SKM-1 (cell line): ENCODE measurements at regions not wholly inside any gene's neighbourhood (a gene's known extent, or its start where the extent isn't known, plus 50 kb on each side); places are given as distances from the start of the nearest gene placed in this dataset.

ENCODE experiments used
- DNase-seq: peaks from one replicate; lab custom pipeline; 2025; ENCODE audit not compliant: unreplicated experiment; lab: John Stamatoyannopoulos, UW

DNA sequence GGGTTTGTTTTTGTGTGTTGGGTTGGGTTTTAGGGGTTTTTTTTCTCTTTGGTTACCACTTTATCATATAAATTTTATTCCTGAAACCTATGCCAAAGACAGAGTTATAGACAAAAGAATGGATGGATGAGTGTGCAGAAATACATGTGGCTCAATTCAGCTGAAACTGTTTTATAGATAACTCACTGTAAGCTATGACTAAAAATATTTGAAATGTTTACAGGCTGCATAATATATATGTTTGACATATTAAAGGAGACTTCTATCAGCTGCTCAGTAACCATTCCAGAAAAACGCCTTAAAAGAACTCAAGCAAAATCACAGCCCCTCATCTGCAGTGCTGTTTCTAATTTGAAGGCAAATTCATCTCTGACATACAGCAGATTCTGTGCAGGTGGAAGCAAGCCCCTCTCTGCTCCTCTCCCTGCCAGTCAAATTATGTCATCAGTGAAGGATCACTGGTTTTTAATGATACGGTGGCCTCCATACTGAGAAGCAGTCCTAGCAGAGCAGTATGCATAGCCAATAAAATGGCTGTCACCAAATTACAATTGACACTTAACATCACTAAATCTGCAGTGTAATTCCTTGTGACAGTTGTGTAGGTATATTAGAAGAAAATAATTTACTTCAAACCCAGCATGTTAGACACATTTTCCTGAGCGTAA lies 301.6 kb downstream of the NR2F1-AS1 start:
- DNase-seq = no peak

DNA sequence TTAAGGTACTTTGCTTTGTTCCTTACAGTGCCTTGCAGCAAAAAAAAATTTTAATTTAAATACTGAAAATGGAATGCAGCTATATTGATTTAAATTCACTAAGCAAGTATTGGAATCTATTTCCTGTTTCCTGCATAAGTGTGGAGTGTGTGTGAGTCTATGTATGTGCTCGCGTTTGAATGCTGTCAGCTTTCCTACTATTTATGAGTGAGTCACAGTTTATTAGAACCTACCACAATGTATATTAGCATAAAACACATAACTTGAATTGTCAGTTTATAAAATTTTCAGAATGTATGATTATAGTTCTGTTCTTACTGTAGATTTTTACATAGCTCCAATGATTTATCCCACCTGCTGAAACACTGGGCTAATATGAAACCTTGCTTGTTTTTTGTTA lies 302.1 kb downstream of the NR2F1-AS1 start:
- no peak for DNase-seq

DNA sequence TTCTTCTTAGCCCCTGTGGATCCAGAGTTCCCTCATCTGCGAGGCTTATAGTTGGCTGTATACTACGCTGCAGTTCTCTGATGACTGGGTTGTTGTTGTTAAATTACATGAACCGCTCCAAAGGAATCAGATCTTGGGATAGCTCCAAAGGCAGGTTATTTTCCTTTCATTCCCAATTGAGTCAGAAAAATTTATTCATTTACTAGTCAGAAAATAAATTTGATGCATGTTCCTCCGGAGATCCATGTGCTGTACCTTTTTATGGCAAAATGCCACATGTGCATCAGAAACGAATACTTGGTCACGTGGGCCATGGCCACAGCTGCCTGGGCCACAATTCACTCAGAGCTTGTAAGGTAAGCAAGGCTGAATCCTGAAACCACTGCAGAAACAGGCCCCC lies 304.0 kb downstream of the NR2F1-AS1 start:
- DNase-seq = no peak

DNA sequence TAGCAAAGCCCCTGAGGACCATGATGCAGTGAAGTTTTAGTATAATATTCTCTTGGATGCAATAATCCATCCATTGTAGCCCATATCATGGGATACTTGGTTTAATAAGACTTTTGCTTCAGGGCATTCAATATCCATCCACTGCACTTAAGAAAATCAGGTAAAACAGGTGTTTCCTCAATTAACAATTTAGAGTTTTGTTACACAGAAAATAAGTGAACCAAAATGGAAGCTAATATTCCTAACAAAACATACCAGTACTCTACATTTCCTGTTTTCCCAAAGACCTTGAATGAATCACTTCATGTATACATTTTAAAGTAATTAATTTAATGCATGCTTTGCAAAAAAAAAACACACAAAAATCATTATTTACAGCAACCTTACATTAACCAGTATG lies 305.6 kb downstream of the NR2F1-AS1 start:
- no peak for DNase-seq

DNA sequence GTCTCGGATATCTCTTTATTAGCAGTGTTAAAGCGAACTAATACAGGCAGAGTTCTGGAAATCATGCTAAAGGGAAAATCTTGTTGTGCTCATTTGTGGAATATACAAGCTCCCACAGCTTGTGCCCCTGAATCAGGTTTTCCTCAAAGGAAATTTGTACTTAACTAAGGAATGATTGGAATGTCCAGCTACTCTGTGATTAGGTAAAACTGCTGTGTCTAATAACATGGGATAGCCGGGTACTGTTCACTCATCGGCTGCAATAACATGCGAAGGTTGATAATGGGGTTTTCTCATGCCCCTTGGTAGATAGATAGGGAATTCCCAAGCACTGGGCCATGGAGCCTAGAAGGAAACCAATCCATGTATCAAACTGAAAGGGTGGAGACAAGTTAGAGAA lies 306.7 kb downstream of the NR2F1-AS1 start:
- DNase-seq = no peak

DNA sequence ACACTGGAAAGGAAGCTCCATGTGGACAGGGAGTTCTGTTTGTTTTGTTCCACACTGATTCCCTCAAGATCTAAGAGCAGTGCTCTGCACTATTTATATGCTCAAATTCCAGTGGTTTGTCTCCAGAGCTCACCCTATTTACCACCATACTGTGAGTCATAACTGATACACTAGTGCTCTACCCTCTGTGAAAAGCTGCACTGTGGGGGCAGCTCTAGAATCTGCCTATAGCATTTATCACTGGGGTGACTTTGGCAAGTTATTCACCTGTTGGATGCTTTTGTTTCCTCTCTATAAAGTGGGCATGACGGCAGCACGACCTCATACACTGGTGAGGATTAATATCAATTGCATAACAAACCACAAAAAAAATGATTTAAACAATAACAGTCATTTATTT lies 307.8 kb downstream of the NR2F1-AS1 start:
- DNase-seq = no peak

DNA sequence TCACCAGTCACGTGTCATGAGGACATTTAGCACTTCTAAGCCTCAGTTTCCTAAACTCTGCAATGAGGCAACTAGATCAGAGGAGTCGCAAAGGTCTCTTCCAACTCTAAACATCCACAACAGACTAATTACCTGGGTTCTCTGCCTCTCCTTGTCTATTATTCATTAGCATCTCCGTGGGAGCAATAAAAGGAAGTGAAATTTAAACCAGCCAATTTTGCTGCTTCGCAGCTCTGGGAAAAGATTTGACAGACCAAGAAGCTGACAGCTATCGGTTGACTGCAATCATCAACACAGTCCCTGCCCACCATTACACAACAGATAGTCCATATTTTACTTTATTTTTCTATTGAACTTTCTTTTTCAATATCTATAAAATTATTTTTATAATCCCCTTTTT lies 308.9 kb downstream of the NR2F1-AS1 start:
- no peak for DNase-seq

DNA sequence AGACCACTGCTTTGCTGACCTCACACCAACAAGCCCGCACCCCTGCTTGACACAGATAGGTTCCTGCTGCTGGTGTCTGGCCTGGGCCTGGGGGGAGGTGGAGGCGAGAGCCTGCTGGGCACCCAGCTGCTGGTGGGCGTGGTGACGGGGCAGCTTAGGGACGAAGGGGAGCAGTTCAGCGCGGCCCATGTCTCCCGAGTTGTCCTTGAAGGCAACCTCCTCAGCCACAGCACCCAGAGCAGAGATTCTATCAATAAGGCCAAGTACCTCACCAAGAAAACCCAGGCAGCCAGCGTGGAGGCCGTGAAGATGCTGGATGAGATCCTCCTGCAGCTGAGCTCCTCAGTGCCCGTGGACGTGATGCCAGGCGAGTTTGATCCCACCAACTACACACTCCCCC lies 313.3 kb downstream of the NR2F1-AS1 start:
- no peak for DNase-seq

DNA sequence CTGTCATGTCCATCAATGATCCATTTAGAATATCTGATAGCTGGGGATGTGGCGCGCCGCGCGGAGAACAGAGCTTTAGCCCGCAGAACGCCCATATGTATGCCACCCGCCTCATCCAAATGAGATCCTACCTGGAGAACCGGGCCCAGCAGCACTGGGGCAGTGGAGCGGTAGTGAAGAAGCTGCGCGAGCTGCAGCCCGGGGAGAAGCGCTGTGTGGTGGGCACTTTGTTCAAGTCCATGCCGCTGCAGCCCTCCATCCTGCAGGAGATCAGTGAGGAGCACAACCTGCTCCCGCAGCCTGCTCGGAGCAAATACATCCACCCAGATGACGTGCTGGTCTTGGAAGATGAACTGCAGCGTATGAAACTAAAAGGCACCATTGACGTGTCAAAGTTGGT lies 313.7 kb downstream of the NR2F1-AS1 start:
- DNase-seq = no peak

DNA sequence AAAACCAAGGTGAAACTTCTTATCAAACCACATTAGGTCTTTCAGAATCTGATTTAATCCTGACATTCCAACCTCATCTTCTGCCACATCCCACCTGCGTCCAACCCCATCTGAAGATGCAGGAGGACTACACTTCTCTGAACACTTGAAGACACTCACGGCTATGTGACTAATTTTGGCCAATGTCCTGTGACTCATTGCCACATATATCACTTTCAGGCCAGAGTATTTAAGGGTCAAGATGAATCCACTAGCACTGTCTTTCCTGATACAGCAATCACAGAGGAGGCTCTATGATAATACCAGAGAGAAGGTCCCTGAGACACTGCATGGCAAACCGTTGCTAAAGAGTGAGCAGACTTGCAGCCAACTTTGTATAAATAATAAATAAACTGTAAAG lies 323.4 kb downstream of the NR2F1-AS1 start:
- no peak for DNase-seq

DNA sequence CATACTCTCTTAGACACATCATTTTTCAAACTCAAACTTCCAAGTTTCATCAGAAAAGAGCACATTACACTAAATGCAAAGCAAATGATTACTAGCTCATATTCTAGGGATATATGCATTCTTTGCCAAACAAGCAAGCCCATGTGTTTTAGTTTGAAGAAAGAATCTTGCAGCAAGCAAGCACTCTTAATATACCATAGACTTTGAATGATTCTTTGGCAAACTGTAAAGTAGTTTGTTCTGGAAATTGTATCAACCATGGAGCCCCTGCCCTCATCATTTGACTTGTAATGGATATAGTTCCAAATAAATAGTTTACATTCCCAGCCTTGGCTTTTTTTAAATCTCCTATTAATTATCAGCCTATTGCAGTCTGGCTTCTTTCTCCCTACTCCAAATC lies 325.2 kb downstream of the NR2F1-AS1 start:
- DNase-seq = no peak

DNA sequence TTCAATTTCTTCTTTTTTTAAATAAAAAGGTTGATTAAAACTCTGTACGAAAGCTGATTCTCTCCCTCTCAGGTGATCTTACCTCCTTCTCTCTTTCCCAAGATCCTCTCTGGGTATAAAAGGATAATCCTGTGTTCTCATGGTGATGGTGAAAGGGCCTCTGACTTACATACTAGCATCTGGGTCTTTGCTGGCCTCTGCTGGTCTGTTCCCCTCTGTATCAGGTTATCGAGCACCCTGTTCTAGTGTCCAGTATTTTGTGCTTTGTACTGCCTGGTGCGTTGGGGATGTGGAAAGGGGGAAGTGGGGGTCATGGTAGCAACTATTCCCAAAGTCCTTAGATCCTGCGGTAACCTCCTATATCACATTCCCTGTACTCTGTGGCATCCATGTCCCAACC lies 328.9 kb downstream of the NR2F1-AS1 start:
- no peak for DNase-seq

DNA sequence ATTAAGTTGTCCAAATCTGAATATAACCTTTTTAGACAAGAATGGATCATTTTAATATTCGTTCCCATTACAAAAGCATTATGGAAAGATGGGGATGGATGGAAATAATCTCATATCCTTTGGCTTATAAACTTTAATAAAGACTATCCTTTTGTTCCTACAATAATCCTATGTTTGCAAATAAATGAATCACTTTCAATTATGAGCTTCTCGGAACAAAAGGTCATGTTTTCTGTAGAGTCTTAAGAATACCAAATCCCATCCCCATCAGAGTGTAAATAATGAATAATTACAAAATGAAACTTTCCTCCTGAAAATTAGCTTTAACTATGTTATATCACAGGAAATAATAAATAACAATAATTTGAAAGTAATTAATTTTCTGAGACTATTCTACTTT lies 329.7 kb downstream of the NR2F1-AS1 start:
- no peak for DNase-seq

DNA sequence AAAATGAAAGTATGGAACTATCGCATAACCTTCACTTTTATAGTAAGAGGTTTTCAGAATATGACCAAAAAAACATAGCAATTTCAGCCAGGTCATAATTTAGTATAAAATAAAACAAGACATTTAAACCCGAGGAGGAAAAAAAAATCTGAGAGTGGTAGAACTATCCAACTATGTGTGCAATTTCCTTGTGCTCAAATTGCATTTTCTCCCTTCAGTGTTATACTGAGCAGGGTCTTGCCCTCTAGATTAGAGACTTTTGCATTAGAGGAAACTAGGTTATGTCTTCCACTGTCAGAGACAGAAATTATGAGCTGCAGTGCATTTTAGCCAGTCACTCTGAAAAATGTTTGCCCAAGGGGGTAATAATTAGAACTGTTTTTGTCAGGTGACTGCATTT lies 330.6 kb downstream of the NR2F1-AS1 start:
- DNase-seq = no peak

DNA sequence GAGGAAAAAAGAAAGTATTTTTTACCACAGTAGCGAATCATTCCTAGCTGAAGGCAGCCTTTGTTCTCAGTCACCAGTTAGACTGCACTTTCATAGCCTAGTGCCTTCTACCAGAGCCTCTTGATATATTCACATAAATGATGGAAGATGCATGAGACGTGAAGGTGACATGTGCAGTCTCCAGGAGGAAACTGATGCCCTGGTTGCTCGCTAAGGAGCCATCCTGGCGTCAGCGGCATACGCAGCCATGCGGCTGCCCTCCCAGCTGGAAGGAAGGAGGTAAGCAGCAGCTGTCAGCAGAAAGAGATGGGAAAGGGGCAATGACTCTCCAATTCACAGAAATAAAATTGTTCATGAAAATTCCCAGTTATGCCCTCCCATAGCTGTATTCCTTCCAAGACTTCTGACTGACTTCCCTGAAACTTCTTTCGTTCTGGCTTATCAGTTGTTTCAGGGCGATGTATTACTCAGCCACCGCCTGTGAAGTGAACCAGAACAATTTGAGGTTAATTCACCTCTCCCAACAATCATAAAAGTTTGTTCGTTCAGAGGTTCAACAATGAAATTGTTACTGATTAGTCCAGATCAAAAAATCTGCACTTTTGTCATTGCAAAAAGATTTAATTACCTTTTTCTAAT lies 331.2 kb downstream of the NR2F1-AS1 start:
- no peak for DNase-seq

DNA sequence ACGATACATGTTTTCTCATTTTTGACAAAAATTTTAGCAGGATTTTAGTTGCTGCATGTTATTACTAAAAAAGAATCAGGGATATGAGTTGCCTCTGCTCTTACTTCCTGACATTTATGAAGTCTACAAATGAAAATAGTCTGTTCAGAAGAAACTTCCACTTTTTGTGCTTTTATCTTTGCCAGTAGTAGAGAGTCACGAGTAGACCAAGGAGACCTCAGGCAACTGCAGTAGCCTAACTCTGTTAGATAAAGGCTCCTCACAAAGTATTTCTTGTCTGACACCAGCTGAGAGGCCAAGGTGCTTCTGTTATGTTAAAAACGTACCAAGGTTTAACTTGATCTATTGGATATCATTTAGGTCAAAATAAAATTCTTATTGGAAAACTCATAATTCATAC lies 333.9 kb downstream of the NR2F1-AS1 start:
- DNase-seq = no peak

DNA sequence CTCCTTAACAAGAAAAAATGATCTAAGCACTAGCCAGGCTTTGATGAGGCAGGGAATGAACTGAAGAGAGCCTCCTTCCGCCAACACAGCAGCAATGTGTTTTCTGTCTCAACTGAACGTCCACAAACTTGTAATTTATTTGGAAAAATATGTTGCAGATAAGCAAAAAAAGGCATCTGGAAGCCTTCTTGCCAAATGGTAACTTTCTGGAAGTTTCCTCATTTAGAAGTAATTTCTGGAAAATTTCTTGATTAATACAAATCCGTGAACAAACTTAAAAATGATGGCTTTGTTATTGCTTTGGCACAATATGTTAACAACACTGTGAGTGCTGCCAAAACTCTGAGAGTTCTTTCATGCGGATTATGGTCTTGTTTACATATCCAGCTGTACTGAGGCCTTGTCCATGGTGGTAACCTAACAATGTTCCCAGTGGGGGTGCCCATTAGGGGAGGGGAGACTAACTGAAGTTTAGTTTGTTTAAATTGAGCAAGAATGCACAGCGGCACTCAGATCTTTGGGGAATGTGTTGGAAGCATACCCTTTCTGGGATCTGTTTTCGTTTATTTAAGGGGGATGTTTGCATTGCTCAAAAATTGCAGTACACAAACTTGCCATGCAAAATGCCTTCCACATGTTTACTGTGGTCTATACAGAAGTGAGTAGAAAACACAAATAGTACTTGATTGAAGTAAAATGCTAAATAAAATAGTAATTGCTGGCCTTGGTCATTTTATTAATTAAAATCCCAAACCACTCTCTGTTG lies 334.7 kb downstream of the NR2F1-AS1 start:
- no peak for DNase-seq

DNA sequence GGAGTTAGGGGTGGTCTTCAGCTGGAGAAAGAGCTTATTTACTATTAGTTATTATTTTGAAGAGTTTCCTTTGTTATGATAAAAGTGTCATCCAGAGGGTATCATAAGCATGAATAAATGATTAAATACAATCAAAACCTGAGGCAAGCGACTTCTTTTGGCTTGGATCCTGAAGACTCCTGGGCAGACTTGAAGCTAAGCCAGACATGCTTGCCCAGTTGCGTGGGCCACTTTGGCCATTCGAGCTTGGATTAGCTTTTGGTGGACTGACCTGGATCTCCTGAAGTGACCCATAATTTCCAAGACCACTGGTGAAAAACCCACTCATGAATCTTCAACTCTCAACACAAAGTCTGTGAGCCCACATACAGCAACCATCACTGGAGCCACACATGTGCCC lies 335.8 kb downstream of the NR2F1-AS1 start:
- no peak for DNase-seq

DNA sequence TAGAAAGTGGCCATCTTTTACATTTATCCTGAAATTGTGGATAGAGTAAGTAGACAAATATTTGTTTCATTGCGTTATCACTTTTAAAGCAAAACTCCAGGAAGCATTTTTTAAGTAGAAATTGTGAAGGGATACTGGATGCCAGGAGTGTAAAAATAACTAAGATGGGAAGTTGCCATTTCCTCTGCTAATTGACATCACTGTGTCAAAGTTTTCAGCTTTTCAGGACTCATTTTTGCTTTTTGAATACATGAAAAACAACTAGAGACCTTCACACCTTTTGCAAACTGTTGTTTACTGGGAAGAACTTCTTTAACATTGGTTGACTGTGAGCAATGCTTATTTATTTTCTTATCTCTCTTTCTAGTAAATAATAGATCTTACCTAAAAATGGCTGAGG lies 337.5 kb downstream of the NR2F1-AS1 start:
- DNase-seq = no peak

DNA sequence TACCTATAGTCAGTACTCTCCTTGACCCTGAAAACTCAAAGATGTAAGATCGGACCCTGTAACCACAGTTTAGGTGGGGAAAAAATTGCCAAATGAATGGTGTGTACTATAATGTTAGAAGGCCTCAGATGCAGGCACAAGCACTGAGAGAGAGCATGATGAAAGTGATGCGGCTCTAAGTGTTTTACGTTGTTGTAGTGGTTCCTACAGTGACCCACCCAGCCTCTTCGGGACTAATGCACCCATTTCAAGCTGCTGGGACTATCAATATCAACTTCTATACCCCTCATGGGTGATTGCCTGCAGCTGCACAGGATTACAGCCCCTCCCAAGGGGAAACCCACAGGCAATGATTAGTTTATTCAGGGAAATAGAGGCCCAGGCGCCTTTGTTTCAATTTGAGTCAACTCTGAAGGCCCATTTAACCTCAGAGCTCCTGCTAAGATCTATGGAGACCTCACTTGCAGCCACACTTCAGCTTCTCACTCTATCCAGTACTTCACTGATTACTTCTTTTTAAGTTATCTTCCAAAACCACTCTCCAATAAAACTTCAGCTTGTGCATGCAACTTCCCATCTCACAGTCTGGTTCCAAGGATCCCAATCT lies 340.7 kb downstream of the NR2F1-AS1 start:
- DNase-seq = no peak

DNA sequence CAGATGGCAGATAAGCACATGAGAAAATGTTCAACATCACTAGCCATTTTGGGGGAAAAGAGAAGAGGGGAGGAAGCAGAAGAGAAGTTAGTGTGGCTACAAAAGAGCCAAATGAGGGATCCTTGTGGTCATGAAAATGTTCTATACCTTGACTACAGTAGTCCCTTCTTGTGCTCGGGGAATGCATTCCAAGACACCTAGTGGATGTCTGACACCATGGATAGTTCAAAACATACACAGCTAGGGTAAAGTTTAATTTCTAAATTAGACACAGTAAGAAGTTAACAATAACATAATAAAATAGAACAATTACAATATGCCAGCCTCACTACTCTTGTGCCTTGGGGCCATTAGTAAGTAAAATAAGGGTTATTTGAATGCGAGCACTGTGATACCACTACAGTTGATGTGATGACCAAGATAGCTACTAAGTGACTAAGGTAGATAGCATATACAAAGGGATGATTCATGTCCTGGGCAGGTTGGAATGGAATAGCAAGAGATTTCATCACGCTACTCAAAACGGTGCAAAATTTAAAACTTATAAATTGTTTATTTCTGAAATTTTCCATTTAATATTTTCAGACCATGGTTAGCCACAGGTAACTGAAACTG lies 344.1 kb downstream of the NR2F1-AS1 start:
- DNase-seq = no peak

DNA sequence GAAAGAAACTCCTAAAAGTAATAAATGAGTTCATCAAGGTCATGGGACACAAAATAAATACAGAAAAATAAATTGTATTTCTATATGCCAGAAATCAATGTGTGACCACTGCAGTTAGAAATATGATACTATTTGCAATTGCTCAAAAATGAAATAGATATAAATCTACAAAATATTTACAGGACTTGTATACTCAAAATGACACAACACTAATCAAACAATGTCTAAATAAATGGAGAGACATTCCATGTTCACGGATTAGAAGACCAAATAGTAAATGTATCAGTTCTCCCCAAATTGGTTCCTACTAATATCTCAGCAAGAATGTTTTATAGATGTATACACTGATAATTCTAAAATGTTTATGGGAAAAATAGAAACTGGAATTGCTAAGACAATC lies 345.3 kb downstream of the NR2F1-AS1 start:
- DNase-seq = no peak
